Dermis blood vessel endothelial cell (primary cell): ENCODE measurements at regions not wholly inside any gene's neighbourhood (a gene's known extent, or its start where the extent isn't known, plus 50 kb on each side); places are given as distances from the start of the nearest gene placed in this dataset.
"Not testable (repeated sequence)": the region's sequence is repeated elsewhere in the genome, so short reads cannot be mapped to it uniquely, and the experiment has no call there.

Experiments used
- DNase-seq: peaks from one replicate; pipeline ENCODE4 v3.0.0; 2010

DNA sequence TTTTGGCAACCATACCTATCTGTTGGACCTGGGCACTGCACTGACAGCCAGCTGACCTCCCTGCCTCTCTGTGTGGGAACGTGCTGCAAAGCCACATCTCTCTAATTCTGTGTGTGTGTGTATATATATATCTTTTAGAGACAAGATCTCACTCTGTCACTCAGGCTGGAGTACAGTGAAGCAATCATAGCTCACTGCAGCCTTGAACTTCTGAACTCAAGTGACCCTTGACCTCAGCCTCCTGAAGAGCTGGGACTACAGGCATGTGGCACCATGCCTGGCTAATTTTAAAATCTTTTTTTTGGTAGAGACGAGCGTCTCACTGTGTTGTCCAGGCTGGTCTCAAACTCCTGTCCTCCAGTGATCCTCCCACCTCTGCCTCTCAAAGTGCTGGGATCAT is 282.2 kb upstream of the PLGLB2 start:
- DNase-seq, result not testable (repeated sequence)

DNA sequence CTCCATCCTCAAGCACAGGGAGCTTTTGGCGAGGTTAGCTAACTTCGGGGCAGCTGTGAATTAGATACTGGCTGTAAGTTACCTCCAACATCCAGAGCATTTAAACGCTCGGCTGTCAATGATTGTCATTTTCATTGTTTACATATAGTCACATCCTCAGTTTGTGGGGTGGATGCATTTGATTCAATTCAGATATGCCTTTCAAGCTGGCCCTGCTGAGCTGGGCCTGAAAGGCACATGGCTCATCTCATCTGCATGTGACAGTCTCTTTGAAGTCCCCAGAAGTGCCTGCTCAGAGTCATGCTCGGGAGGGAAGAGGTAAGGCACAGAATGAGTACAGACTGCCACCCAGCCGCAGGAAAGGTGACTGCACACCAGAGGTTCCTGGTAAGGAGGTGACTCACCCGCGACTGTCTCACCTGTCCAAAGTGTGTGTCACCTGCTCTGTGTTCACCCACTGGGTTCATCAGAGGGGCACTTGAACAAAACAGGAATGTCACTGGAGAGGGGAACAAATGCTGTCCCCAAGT is 281.2 kb upstream of the PLGLB2 start:
- DNase-seq, result not testable (repeated sequence)

DNA sequence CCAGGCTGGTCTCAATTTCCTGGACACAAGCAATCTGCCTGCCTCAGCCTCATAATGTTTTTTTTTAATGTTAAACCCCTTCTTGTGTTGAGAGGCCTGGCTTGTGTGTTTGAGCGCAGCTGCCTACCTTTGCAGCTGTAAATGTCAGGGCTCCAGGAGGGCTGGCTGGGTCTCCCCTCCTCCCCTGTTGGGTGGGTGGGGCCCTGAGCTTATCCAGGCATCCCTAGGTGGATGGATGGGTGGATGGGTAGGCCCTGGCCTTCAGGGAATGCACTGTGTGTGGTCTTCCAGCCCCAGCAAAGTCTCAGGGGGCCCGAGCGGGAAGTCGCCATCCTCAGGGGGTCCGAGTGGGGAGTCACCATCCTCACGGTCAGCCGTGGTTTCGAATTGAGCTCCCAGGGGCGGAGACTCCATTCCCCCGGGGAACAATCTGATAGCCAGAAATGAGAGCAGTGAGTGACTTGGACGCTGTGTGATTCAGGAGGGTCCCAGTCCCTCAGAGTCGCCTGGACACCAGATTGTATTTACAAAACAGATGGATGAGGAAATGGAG is 279.4 kb upstream of the PLGLB2 start:
- not testable (repeated sequence) for DNase-seq

DNA sequence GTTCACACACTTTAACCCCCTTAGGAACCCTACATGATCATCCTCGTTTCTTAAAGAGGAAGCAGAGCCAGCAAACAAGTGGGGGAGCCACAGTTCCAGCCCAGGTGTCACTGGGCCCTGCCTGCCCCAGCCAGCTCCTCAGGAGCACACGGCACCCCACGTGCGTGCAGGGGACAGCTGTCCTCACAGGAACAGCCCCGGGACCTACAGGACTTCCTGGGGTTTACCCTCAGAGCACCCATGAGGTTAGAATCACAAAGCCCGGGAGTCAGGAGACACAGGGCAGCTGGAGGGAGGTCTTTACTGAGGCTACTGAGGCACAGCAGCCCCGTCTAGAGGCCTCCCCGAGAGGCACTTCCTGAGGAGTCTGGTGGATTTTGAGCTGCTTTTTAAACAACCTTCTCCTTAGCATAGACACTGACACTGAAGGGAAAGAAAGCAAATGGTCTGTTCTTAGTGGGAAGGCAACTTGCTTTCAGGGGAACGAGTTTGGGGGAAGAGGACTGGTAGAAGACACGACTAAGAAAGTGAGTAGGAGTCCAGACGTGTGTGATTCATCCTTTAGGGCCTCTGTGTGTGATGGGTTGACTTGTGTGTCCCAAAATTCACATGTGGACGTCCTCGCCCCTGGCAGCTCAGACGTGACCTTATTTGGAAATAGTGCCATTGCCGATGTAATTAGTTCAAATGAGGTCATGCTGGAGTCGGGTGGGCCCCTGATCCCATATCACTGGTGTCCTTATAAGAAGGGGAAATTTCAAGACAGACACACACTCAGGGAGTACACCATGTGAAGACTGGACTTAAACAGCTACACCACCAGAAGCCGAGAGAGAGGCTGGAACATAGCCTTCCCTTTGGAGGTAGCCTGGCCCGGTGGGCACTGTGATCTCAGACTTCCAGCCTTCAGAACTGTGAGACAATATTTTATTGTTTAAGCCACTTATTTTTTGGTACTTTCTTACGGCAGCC is 278.4 kb upstream of the PLGLB2 start:
- DNase-seq, result not testable (repeated sequence)

DNA sequence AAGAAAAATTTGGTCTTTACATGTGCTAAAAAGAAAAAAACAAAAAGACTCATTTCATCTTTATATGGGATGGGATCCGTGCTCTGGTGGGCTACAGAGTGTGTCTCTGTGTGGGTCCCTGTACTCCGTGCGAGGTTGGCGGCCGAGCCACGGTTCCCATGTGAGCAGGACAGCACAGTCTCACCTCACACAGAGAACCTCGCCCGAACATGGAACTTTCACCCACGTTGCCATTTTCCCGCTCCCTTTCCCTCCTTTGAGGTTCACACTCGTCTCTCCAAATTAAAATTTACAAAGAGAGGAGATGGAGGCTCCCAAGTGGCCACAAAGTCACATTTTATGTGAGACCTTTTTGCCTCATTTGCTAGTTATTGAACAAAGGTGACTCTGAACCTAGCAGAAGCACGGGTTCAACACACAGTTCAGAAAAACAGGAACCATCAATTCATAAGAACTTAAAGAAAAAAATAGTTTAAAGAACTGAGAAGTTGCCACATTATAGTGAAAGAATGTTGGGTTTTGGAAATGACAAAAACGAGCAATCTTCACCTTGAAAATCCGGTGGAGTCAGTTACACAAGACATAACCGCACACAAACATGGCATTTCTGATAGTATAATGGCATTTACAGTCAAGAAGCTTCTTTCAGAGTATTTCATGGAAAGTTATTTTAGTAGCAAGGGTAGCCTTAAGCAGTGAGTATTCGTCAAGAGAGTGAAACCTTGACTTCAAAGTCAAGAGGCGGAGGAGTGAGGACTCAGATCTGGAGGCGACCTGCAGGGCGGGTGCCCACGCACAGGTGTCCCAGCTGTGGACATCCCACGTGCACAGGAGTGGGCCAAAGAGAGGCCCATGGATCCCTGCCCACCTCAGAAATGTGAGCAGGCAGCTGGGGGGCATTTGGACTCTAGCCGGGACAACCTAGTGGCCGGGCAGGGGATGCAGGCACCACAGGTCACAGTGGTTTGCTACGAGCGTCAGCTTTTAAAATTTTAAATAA is 277.2 kb upstream of the PLGLB2 start:
- DNase-seq, result not testable (repeated sequence)

DNA sequence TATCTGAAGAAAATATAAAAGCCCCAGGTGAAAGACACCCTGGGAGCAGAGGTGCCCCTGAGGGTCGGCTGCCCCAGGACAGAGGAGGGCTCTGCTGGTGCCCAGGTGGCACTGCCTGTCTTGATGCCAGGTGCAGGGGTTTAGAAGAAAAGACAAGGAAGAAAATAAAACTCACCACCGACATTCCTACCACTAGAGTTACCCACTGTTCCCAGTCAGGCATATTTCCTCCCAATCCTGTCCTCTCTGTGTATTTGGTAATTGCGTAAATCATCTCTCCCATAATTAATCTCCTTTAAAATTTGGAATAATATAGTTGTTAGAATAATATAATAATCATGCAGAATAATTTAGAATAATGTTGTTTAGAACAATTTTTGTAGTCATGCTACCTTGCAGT is 276.4 kb upstream of the PLGLB2 start:
- DNase-seq, result not testable (repeated sequence)

DNA sequence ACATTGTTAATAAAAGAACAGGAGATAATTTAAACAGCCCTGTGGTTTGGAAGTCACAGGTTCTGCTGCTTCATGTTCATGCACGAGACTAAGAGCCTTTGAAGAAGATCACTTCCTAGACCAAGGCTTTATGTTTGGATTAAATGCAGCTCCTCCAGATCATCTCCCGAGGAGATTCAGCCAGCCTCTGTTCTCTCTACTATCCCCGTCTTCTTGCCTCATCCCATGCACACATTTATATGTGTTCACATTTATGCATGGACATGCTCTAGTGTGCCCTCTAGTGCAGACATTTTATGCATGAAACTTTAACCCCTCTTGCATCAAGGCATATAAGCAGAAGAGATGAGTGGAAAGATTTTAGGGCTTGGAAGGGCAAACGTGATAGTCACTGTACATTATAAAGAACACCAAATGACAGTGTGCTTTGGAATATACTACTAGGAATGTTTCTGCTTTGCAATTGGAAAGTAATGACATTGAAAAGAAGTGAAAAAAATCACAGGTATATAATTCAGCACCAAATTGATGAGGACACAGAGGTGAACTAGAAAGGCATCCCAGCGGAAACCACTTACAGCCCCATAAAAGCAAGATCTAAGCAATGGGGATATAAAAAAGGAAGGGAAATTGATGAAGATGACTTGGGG is 271.5 kb upstream of the PLGLB2 start:
- DNase-seq, result not testable (repeated sequence)

DNA sequence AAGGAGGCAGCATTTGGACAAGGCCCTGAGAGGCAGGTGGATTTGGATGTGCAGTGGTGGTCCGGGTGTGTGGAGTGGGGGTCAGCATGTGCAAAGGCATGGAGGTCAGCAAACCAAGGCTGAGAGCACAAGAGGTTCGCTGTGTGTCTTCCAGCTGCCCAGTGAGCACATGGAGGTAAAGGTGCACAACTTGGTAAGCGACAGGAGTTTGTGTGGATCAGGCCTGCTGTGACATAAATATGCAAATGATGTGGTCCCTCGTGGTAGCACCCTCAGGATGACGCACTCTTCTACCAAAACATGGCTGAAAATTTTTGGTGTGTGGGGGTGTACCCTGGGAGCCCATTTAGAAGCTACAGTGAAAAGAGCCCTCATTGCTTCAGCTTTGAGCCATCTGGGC is 271.0 kb upstream of the PLGLB2 start:
- DNase-seq, result not testable (repeated sequence)

DNA sequence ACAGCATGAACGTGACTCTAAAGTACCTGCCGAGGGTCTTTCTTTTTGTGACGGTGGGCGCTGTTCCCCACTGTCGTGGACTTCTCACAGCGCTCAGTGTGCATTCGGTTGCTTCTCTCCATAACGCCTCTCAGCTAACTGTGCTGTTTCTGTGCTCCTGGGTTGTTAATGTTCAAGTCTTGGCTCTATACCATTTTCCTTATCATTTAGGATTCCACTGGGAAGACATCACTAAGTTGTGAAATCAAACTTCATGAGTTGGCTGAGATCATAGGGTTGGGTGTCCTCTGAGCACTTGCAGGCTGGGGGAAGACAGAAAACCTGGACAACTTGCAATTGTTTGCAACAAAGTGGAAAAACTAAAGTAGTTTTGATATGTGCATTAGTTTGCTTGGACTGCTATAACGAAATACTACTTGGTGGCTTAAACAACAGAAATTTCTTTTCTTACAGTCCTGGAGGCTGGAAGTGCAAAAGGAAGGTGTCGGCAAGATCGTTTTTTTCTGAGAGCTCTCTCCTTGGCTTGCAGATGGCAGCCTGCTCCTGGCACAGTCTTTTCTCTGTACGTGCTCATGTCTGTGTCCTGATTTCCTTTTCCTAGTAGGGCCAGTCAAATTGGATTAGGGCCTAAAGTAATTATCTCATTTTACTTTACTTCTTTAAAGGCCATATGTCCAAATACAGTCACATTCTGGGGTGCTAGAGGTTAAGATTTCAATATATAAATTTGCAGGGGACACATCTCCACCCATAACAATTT is 270.0 kb upstream of the PLGLB2 start:
- DNase-seq, result not testable (repeated sequence)

DNA sequence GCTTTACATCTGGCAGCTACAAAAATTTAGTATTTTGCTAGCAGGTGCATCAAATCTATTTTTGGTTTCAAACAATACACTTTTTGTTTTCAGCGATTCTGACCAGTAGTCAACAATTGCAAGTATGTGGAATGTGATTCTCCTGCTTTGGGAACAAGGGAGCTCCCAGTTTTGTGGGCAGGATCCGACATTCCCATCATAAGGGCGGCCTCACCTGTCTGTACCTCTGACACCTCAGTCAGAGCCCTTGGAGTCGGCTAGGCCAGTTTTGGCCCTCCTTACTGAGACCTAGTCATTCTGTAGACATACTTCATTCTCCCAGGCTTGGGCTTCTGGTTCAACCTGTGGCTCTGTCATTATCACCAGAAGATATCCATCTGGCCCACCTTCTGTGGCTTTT is 269.0 kb upstream of the PLGLB2 start:
- not testable (repeated sequence) for DNase-seq

DNA sequence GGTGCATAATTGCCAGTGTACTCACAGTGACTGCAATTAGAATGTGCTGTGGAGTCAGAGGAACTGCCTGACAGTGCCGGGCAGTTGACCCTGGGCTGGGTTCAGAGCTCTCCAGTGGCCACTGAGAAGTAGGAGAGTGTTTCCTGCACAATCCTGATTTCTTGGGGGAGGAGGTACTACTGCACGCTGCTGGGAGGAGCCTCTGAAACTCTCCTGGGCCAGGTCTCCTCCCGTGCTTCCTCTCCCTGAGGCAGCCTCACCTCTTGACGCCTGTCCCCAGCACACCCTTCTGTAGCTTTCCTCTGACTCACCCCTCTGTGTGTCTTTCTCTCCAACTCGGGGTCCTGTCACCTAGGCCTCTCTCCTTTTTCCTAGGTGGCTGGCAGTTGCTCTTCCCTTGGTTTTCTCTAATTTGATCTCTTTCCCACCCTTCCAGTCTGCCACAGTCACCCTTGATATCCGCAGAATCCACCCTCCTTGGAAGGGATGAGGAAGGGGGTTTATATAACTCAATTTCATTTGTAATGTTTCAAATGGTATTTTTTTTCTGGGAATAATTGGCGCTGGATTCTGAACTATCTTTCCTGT is 264.7 kb upstream of the PLGLB2 start:
- DNase-seq, result not testable (repeated sequence)

DNA sequence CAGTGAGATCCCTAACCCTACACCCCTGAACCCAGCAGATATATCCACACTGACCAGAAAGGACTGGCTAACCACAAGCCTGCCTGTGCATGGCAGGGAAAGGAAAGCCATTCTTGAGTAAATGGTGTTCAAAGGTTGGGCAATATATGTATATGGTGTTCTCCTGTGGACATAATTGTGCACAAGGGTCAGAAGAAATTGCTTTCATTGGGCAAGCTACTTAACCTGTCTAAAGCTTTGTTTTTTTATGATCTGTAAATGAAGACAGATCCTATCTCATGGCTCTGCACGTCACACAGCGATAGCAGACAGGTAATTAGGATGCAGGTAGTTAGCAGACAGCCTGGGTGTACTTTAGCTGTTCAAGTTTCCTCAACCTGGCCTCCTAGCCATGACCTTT is 263.5 kb upstream of the PLGLB2 start:
- not testable (repeated sequence) for DNase-seq

DNA sequence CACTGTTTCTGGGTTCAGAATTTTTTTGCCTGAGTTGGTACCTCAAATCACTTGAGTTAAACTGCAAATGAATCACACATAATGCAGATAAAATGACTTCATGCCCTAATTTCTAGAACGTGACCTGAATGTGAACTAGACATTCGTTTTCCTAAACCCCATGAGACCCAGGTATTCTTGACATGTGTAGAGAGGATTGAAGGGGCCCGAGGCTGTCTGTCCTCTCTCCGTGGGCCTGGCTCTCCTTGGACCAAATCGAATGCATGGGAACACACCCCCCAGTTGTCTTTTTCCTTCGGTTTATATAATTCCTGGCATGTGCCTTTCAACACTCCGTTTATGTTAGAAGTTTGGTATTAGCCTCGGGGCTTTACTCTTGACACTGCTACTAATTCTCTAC is 262.4 kb upstream of the PLGLB2 start:
- not testable (repeated sequence) for DNase-seq

DNA sequence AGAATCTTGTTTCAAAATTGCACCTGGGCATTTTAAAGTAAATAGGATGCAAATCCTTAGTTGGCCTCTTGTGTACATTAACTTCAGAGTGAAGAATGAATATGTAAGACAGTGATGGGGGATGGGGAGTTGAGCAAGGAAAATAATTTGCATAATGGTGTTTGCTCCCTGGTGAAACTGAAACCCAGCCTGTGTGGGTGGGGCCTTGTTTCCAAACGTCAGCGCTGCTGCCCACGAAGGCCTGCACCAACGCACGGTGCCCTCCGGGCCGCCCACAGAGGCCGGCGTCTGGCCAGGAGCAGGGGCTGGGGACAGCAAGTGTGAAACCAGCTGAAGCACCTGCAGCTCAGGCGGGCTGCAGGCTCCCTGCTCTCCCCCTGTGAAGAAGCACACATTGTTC is 262.0 kb upstream of the PLGLB2 start:
- DNase-seq, result not testable (repeated sequence)

DNA sequence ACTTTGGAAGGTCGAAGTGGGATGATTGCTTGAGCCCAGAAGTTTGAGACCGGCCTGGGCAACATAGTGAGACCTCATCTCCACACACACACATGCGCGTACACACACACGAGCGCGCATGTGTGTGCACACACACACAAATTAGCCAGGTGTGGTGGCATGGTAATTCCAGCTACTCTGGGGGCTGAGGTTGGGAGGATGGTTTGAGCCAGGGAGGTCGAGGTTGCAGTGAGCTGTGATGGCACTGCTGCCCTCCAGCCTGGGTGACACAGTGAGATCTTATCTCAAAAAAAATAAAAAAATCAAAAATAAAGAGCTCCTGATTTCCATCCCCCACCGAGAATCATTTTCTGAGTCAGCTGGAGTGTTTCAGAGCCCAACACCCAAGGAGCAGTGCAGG is 261.5 kb upstream of the PLGLB2 start:
- not testable (repeated sequence) for DNase-seq

DNA sequence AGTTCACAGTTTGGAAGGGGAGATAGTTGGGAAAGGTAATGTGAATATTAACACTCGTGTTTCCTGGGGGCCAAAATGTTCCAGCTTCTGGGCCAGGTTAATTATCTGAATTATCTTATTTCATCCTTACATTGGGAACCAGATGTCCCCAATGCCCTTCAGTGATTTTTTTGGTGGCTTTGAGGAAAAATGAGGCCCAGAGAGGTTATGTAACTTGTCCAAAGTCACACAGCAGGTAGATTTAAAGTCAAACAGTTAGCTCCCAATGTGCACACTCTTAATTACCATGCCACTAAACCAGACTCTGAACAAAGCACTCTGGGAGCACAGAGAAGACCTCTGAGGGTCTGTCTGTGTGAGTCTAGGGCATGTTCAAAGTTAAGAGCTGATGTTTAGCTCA is 259.9 kb upstream of the PLGLB2 start:
- DNase-seq, result not testable (repeated sequence)

DNA sequence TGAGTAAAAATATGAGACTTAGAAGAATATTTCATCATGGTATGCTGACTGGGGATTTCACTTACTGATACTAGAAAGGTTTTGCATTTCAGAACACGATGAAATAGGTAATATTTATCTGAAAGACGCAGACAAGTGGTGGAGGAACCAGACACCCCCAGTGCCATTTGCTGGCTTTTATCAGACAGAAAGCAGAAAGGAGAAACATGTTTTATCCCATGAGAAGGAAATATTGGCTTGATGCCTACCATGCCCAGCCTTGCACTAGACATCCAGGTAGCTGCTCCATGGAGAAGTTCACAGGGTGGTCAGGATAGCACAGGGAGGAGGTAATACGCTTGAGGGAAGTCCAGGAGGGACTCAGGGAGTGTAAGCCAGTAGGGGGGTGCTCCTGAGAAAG is 258.9 kb upstream of the PLGLB2 start:
- DNase-seq, result not testable (repeated sequence)

DNA sequence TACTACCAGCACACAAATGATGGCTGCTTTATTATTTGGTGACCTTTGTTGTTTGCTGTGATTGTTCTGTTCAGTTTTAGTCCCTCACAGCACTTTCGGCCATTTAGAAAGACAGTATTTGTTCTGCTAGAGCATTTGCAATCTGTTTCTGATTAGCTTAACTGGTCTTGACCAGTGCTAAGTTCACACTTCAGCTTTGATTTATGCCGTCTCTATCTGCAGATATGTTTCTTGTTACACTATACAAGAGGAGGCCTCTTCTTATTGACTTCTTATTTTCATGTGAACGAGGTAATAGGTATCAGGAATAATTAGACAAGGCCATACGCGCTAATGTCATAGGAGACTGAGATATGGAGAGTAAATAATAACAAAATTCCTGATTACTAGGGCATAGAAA is 253.0 kb upstream of the PLGLB2 start:
- DNase-seq, result not testable (repeated sequence)

DNA sequence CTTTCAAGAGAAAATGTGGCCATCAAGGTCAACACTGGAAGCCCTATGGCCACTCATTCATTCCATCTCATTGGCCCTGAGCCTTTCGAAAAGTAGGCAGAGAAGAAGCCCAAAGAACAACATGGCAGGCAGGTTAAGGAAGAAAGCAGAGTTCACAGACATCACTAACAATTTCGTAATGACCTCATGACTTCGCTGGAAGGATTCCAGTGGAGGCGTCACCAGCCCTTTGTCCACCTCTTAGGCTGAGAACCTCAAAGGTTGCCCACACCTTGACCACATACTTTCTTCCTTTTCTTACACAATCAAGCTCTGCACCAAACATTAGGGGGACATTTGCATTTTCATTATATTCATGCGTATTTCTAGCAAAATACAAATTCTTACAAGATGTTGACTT is 252.4 kb upstream of the PLGLB2 start:
- not testable (repeated sequence) for DNase-seq
